IMR-90 (cell line): ENCODE measurements at regions not wholly inside any gene's neighbourhood (a gene's known extent, or its start where the extent isn't known, plus 50 kb on each side); places are given as distances from the start of the nearest gene placed in this dataset.

Experiments used
- ATAC-seq: fragments of 200-7000 bp; cut with Tn5 transposase; 2 replicates; pipeline ENCODE4 v1.9.1; 2020; ENCODE audit warnings: low read depth, mild to moderate bottlenecking, moderate library complexity
- BruUV-seq: library from RNA; stranded (reverse); fragments of 400-500 nt; replicated peaks from 2 replicates; lab custom pipeline; 2021; lab: Mats Ljungman, UMichigan
- CTCF ChIA-PET: fragments of 300-600 bp; formaldehyde crosslinking; extraction: SDS; loops from one replicate; lab custom pipeline; 2021; ENCODE audit warnings: antibody characterized with exemption; lab: Yijun Ruan, JAX
- POLR2A ChIA-PET: fragments of 300-600 bp; sonication (Branson Sonifier 250); formaldehyde crosslinking; loops from one replicate; lab custom pipeline; 2022; ENCODE audit warnings: antibody characterized with exemption; ENCODE audit not compliant: unreplicated experiment; lab: Charles Lee
- DNase-seq: peaks from one replicate; pipeline ENCODE4 v3.0.0; 2013
- H2AFZ ChIP-seq: replicated peaks from 2 replicates; pipeline ENCODE3; 2013; ENCODE audit warnings: low read length, mild to moderate bottlenecking; ENCODE audit not compliant: poor library complexity
- H2AK5ac ChIP-seq: 2 replicates; pipeline ENCODE4 v1.6.1; 2013; ENCODE audit warnings: low read depth, low read length, inconsistent platforms
- H2AK9ac ChIP-seq: replicated peaks from 2 replicates; pipeline ENCODE3; 2013; ENCODE audit warnings: mild to moderate bottlenecking, low read depth, low read length, moderate library complexity; ENCODE audit not compliant: poor library complexity
- H2BK120ac ChIP-seq: 2 replicates; pipeline ENCODE4 v1.6.1; 2013; ENCODE audit warnings: low read depth, low read length, inconsistent platforms
- H2BK15ac ChIP-seq: 3 replicates; pipeline ENCODE4 v1.6.1; 2013; ENCODE audit warnings: low read depth, low read length, inconsistent platforms
- H2BK20ac ChIP-seq: 2 replicates; pipeline ENCODE4 v1.6.1; 2013; ENCODE audit warnings: low read depth, mild to moderate bottlenecking, inconsistent platforms, low read length, moderate library complexity
- H2BK5ac ChIP-seq: 2 replicates; pipeline ENCODE4 v1.6.1; 2013; ENCODE audit warnings: mild to moderate bottlenecking, low read depth, low read length, inconsistent platforms; ENCODE audit not compliant: poor library complexity, severe bottlenecking
- H3K14ac ChIP-seq: replicated peaks from 2 replicates; pipeline ENCODE4 v1.6.1; 2013; ENCODE audit warnings: low read depth, low read length, inconsistent platforms
- H3K18ac ChIP-seq: 2 replicates; pipeline ENCODE4 v1.6.1; 2013; ENCODE audit warnings: low read depth, low read length, control low read depth
- H3K23ac ChIP-seq: 2 replicates; pipeline ENCODE4 v1.6.1; 2013; ENCODE audit warnings: low read depth, low read length, inconsistent platforms
- H3K27ac ChIP-seq: 2 replicates; pipeline ENCODE4 v1.5.1; 2013; ENCODE audit warnings: mild to moderate bottlenecking, control low read depth, low read length; ENCODE audit not compliant: insufficient read depth
- H3K27me3 ChIP-seq: 2 replicates; pipeline ENCODE4 v1.6.1; 2013; ENCODE audit warnings: low read length; ENCODE audit not compliant: control insufficient read depth, insufficient read depth
- H3K36me3 ChIP-seq: 2 replicates; pipeline ENCODE4 v1.6.1; 2013; ENCODE audit warnings: low read length, mixed read lengths; ENCODE audit not compliant: control insufficient read depth, insufficient read depth
- H3K4ac ChIP-seq: 2 replicates; pipeline ENCODE4 v1.6.1; 2013; ENCODE audit warnings: low read depth, low read length, inconsistent platforms
- H3K4me1 ChIP-seq: 2 replicates; pipeline ENCODE4 v1.6.1; 2013; ENCODE audit warnings: low read length, mixed read lengths; ENCODE audit not compliant: control insufficient read depth, insufficient read depth
- H3K4me2 ChIP-seq: 2 replicates; pipeline ENCODE4 v1.6.1; 2013; ENCODE audit warnings: low read depth, mild to moderate bottlenecking, control low read depth, low read length, moderate library complexity
- H3K4me3 ChIP-seq: 2 replicates; pipeline ENCODE4 v1.5.1; 2013; ENCODE audit warnings: low read depth, mild to moderate bottlenecking, control low read depth, low read length, moderate library complexity; ENCODE audit not compliant: insufficient read depth
- H3K56ac ChIP-seq: 2 replicates; pipeline ENCODE4 v1.6.1; 2013; ENCODE audit warnings: low read length, inconsistent platforms; ENCODE audit not compliant: insufficient read depth; ENCODE audit errors: extremely low read depth
- H3K79me1 ChIP-seq, 2 experiments: 2 replicates each; pipeline ENCODE4 v1.6.1; 2013; ENCODE audit warnings: low read length in 2 of 2, inconsistent platforms in 1 of 2, low read depth in 1 of 2
- H3K9ac ChIP-seq: 2 replicates; pipeline ENCODE4 v1.6.1; 2013; ENCODE audit warnings: low read depth, low read length, control low read depth
- H3K9me1 ChIP-seq: 2 replicates; pipeline ENCODE4 v1.6.1; 2013; ENCODE audit warnings: low read length, inconsistent platforms; ENCODE audit not compliant: insufficient read depth
- H3K9me3 ChIP-seq: 2 replicates; pipeline ENCODE4 v1.6.1; 2013; ENCODE audit warnings: low read length; ENCODE audit not compliant: control insufficient read depth, insufficient read depth
- H4K20me1 ChIP-seq: 2 replicates; pipeline ENCODE4 v1.6.1; 2013; ENCODE audit warnings: low read length, inconsistent platforms; ENCODE audit not compliant: insufficient read depth
- H4K5ac ChIP-seq: 2 replicates; pipeline ENCODE4 v1.6.1; 2013; ENCODE audit warnings: mild to moderate bottlenecking, low read depth, low read length, control low read depth
- H4K8ac ChIP-seq, 2 experiments: 2 replicates each; pipeline ENCODE4 v1.6.1; 2013; ENCODE audit warnings: low read depth in 2 of 2, low read length in 2 of 2, control low read depth in 1 of 2, inconsistent platforms in 1 of 2
- H4K91ac ChIP-seq: 2 replicates; pipeline ENCODE4 v1.6.1; 2013; ENCODE audit warnings: low read depth, low read length, inconsistent platforms; ENCODE audit not compliant: insufficient read depth
- CEBPB ChIP-seq: IDR thresholded peaks from 2 replicates; pipeline ENCODE4 v1.6.1; 2012; ENCODE audit warnings: low read depth, low read length, improper control_type of control experiment
- CHD1 ChIP-seq: IDR thresholded peaks from 2 replicates; pipeline ENCODE4 v1.6.1; 2012; ENCODE audit warnings: low read depth, low read length, improper control_type of control experiment
- CTCF ChIP-seq: conservative IDR thresholded peaks from 2 replicates; pipeline ENCODE4 v1.5.1; 2012; ENCODE audit warnings: mild to moderate bottlenecking, low read depth, low read length, improper control_type of control experiment
- MAFK ChIP-seq: IDR thresholded peaks from 2 replicates; pipeline ENCODE4 v1.6.1; 2012; ENCODE audit warnings: low read depth, low read length, improper control_type of control experiment
- MAZ ChIP-seq: IDR thresholded peaks from 2 replicates; pipeline ENCODE4 v1.6.1; 2012; ENCODE audit warnings: low read depth, mild to moderate bottlenecking, low read length, improper control_type of control experiment, moderate library complexity, borderline replicate concordance
- MXI1 ChIP-seq: IDR thresholded peaks from 2 replicates; pipeline ENCODE4 v1.6.1; 2012; ENCODE audit warnings: low read depth, mild to moderate bottlenecking, low read length, moderate library complexity, borderline replicate concordance
- RAD21 ChIP-seq: IDR thresholded peaks from 2 replicates; pipeline ENCODE4 v1.6.1; 2012; ENCODE audit warnings: low read length, improper control_type of control experiment
- WGBS, 2 experiments: methylation state at CpG; one replicate each; pipeline versions ENCODE4 v1.1.5 to v1.1.7; 2013; ENCODE audit warnings: missing lambda C conversion rate in 2 of 2; ENCODE audit not compliant: insufficient read length in 1 of 2; ENCODE audit errors: extremely low coverage in 2 of 2; 5-methylcytosine and 5-hydroxymethylcytosine counted together
- dilution Hi-C: fragments of 300-500 bp; cut with HindIII; formaldehyde crosslinking; loops from one replicate; pipeline ENCODE4 v1.14.3; 2018; ENCODE audit warnings: low sequenced_read_pairs; ENCODE audit not compliant: unreplicated experiment
- in situ Hi-C: fragments of 300-500 bp; cut with MboI; formaldehyde crosslinking; loops from 3 replicates; pipeline ENCODE4 v1.14.3; 2019; ENCODE audit warnings: low sequenced_read_pairs, inconsistent platforms, mixed read lengths
- intact Hi-C: fragments of 100-400 bp; cut with micrococcal nuclease; formaldehyde crosslinking; loops from 2 replicates; pipeline ENCODE4 v1.10.0; 2022

GRCh38 chr4:114284629-114285028, 305.2 kb upstream of the ARSJ start:
- Histone ChIP-seq H3K4ac (no peak overlapping the region), H3K4me1 (peaks cover 3% of the 10 kb centered on the region; the same call in 1 of the 2 replicates), H3K4me3 (no peak overlapping the region), H2BK5ac (peak overlapping the region; percentile 54), H3K9me3 (no peaks in the 10 kb centered on the region), H2AK9ac (no peak overlapping the region), H2BK120ac (0 out of 2 replicates have a peak overlapping the region, but pooled peaks have one; percentile 38), H4K91ac (no peak overlapping the region), H2BK15ac (no peak overlapping the region), H3K23ac (no peak overlapping the region), H3K79me1 (0 out of 4 replicates have a peak, but pooled peaks cover 0 to 5% of the 10 kb centered on the region in 2 experiments), H3K27ac (no peak overlapping the region), H3K14ac (no peak overlapping the region), H3K9ac (no peak overlapping the region), H2AFZ (no peak overlapping the region), H4K8ac (no peak overlapping the region), H3K36me3 (no peaks in the 10 kb centered on the region), H3K27me3 (no peaks in the 10 kb centered on the region), H3K18ac (0 out of 2 replicates have a peak overlapping the region, but pooled peaks have one; percentile 46), H3K4me2 (no peak overlapping the region), H2BK20ac (no peak overlapping the region), H4K5ac (peak overlapping the region; percentile 35; the same call in 1 of the 2 replicates), H2AK5ac (no peak overlapping the region), H3K56ac (no peak overlapping the region), H4K20me1 (no peaks in the 10 kb centered on the region), H3K9me1 (no peaks in the 10 kb centered on the region)
- DNase-seq (no peak), ATAC-seq (no peak)
- no TSS peak for BruUV-seq
- POLR2A ChIA-PET, result no interaction called here
- WGBS, 2 experiments, result no CpG with 5 or more reads among the region's 1 CpG
- in situ Hi-C loops, result no loop called here
- intact Hi-C loops, result loop anchor here (5.0 kb wide), 1 partner anchor 522 kb away; the partner anchor contains the start of gene CAMK2D
- CTCF ChIA-PET, result interaction anchor here (0.6 kb wide), 1 partner anchor 1063 kb away, joined by 3 read pairs; no protein-coding TSS in a partner anchor
- TF ChIP-seq MAFK (no peak), RAD21 (no peak), MXI1 (no peak), CTCF (no peak), MAZ (no peak), CHD1 (no peak), CEBPB (no peak)
- dilution Hi-C loops, result no loop called here
